Spleen (tissue), 11 donors: ENCODE measurements at regions not wholly inside any gene's neighbourhood (a gene's known extent, or its start where the extent isn't known, plus 50 kb on each side); places are given as distances from the start of the nearest gene placed in this dataset.

Source experiments
- DNase-seq: peaks from one replicate; pipeline ENCODE4 v3.0.0-alpha.2; 2020
- H3K27ac ChIP-seq, 8 donors: fragments of 200-600 bp; sonication (generic) in 7 of 8; 1 replicate in 4 of 8; 2 replicates in 4 of 8; pipeline versions ENCODE4 v1.5.0 to v1.8.0; 2016 to 2021; ENCODE audit warnings: inconsistent platforms in 4 of 8, mild to moderate bottlenecking in 4 of 8, moderate library complexity in 1 of 8
- H3K27me3 ChIP-seq, 7 donors: fragments of 200-600 bp; sonication (generic) in 6 of 7; replicated peaks in 1 of 7; 1 replicate in 4 of 7; 2 replicates in 3 of 7; pipeline versions ENCODE4 v1.5.0 to v1.8.0; 2016 to 2021; ENCODE audit warnings: inconsistent platforms in 3 of 7, mild to moderate bottlenecking in 1 of 7
- H3K36me3 ChIP-seq, 6 donors: fragments of 200-600 bp; sonication (generic) in 5 of 6; 1 replicate in 4 of 6; 2 replicates in 2 of 6; pipeline versions ENCODE4 v1.5.0 to v1.8.0; 2016 to 2021; ENCODE audit warnings: inconsistent platforms in 2 of 6
- H3K4me1 ChIP-seq, 6 donors: fragments of 200-600 bp; sonication (generic) in 5 of 6; 1 replicate in 3 of 6; 2 replicates in 3 of 6; pipeline versions ENCODE4 v1.5.0 to v1.8.0; 2016 to 2021; ENCODE audit warnings: inconsistent platforms in 3 of 6
- H3K4me3 ChIP-seq, 8 donors: fragments of 200-600 bp; sonication (generic) in 7 of 8; 1 replicate in 4 of 8; 2 replicates in 4 of 8; pipeline versions ENCODE4 v1.5.0 to v1.8.0; 2016 to 2021; ENCODE audit warnings: inconsistent platforms in 4 of 8, mild to moderate bottlenecking in 4 of 8, moderate library complexity in 2 of 8
- H3K9me3 ChIP-seq, 8 donors: fragments of 200-600 bp; sonication (generic) in 7 of 8; 1 replicate in 4 of 8; 2 replicates in 4 of 8; pipeline versions ENCODE4 v1.5.0 to v1.8.0; 2016 to 2021; ENCODE audit warnings: inconsistent platforms in 4 of 8
- POLR2A ChIP-seq, 3 donors: fragments of 450-650 bp; IDR thresholded peaks; one replicate each; pipeline ENCODE4 v1.5.1; 2017; ENCODE audit warnings: antibody characterized with exemption in 3 of 3, mild to moderate bottlenecking in 1 of 3
- POLR2AphosphoS5 ChIP-seq, 3 donors: sonication (generic); formaldehyde crosslinking; IDR thresholded peaks; one replicate each; pipeline ENCODE4 v1.5.1; 2017; ENCODE audit warnings: antibody characterized with exemption in 3 of 3
- WGBS, 5 donors: extraction: QIAGEN DNeasy Blood & Tissue Kit in 3 of 5; methylation state at CpG; one replicate each; pipeline versions ENCODE4 v1.1.5 to v1.1.7; 2013 to 2018; 5-methylcytosine and 5-hydroxymethylcytosine counted together
- intact Hi-C: fragments of 100-400 bp; cut with DNase I; formaldehyde crosslinking; loops from one replicate; pipeline ENCODE4 v1.15.0; 2023; ENCODE audit warnings: low total_unique reads
- TF ChIP-seq, protein P1 (sequence below), 11 experiments: fragments of 200-600 bp in 7 of 11; fragments of 450-650 bp in 4 of 11; sonication (generic) in 4 of 11; IDR thresholded peaks in 8 of 11; conservative IDR thresholded peaks in 3 of 11; 1 replicate in 7 of 11; 2 replicates in 4 of 11; pipeline versions ENCODE4 v1.4.0 to v1.8.0; 2016 to 2021; ENCODE audit warnings: antibody characterized with exemption in 11 of 11, inconsistent platforms in 4 of 11, mild to moderate bottlenecking in 1 of 11
- donor health status: healthy with polysubstance abuse.
- donor health status: DM: no; HTN: no; CAD: no; lungs with moderate emphysema.
- donor health status: DM: no; HTN: no; CAD: no.
- donor health status: Bipolar disorder and iron deficiency.
- donor health status: healthy.
- donor health status: DM: no; HTN: no; CAD: no.
- donor health status: DM: yes; HTN: yes; CAD: no.

DNA sequence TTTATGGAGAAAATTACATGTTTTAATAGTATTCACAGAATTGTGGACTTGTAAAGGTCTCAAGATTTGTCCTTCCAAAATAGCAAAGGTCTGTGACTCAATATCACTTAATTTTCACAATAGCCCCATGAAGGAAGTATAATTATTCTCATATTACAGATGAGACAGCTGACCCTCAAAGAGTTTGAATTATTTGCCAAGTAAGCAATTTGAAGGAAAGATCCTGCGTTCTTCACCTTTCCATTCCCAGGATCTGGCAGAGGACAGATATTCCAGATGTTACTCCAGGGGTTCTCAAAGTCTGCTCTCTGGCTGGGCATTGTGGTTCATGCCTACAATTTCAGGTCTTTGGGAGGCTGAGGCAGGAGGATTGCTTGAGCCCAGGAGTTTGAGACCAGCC, 559.4 kb upstream of the AUTS2 start:
- Histone ChIP-seq H3K4me1 (no peaks in the 10 kb centered on the region), H3K27me3 (no peaks in the 10 kb centered on the region), H3K27ac (no peak overlapping the region), H3K9me3 (peaks cover 2 to 34% (median 22%) of the 10 kb centered on the region in 8 donors), H3K4me3 (no peak overlapping the region), H3K36me3 (no peaks in the 10 kb centered on the region)
- 68 to 86% (median 81%) methylated on average over 1 of the region's 1 CpG for WGBS, 5 donors
- TF ChIP-seq, protein P1, sequence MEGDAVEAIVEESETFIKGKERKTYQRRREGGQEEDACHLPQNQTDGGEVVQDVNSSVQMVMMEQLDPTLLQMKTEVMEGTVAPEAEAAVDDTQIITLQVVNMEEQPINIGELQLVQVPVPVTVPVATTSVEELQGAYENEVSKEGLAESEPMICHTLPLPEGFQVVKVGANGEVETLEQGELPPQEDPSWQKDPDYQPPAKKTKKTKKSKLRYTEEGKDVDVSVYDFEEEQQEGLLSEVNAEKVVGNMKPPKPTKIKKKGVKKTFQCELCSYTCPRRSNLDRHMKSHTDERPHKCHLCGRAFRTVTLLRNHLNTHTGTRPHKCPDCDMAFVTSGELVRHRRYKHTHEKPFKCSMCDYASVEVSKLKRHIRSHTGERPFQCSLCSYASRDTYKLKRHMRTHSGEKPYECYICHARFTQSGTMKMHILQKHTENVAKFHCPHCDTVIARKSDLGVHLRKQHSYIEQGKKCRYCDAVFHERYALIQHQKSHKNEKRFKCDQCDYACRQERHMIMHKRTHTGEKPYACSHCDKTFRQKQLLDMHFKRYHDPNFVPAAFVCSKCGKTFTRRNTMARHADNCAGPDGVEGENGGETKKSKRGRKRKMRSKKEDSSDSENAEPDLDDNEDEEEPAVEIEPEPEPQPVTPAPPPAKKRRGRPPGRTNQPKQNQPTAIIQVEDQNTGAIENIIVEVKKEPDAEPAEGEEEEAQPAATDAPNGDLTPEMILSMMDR (IDR thresholded peaks at IDR 0.05 in 8 of 11, conservative IDR thresholded peaks at IDR 0.05 in 3 of 11): no peak
- TF ChIP-seq POLR2AphosphoS5 (IDR thresholded peaks at IDR 0.05) (no peak), POLR2A (IDR thresholded peaks at IDR 0.05) (no peak)
- no peak for DNase-seq
- intact Hi-C loops: no loop called here

DNA sequence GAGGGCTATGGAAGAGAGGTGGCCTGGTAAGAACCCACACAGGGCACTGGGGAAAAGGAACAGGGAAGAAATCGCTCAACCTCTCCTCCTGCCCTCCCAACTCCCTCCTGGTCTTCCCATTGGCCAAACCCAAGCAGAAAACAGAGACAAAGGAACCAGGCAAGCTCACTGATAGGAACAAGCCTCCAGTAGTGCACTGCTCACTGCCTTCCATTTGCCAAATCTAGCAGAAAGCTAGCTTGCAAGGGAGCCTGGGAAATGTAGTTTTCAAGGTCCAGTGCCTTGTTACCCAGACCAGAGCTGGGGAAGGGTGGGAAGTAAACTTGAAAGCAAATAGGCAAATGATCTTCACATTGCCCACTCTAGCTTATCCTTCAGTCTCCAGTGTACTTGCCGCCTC, 556.1 kb upstream of the AUTS2 start:
- H3K4me1 ChIP-seq: no peaks in the 10 kb centered on the region
- intact Hi-C loops: no loop called here
- H3K4me3 ChIP-seq: no peak overlapping the region
- no peaks in the 10 kb centered on the region for H3K36me3 ChIP-seq
- H3K27me3 ChIP-seq: no peaks in the 10 kb centered on the region
- WGBS, 5 donors: 81 to 91% (median 89%) methylated on average over 2 of the region's 2 CpGs
- H3K27ac ChIP-seq: no peak overlapping the region
- H3K9me3 ChIP-seq: peaks cover 6 to 56% (median 39%) of the 10 kb centered on the region in 8 donors
- no peak for DNase-seq
- TF ChIP-seq POLR2AphosphoS5 (IDR thresholded peaks at IDR 0.05): no peak
- TF ChIP-seq POLR2A (IDR thresholded peaks at IDR 0.05): no peak
- TF ChIP-seq, protein P1 (IDR thresholded peaks at IDR 0.05 in 8 of 11, conservative IDR thresholded peaks at IDR 0.05 in 3 of 11): no peak

DNA sequence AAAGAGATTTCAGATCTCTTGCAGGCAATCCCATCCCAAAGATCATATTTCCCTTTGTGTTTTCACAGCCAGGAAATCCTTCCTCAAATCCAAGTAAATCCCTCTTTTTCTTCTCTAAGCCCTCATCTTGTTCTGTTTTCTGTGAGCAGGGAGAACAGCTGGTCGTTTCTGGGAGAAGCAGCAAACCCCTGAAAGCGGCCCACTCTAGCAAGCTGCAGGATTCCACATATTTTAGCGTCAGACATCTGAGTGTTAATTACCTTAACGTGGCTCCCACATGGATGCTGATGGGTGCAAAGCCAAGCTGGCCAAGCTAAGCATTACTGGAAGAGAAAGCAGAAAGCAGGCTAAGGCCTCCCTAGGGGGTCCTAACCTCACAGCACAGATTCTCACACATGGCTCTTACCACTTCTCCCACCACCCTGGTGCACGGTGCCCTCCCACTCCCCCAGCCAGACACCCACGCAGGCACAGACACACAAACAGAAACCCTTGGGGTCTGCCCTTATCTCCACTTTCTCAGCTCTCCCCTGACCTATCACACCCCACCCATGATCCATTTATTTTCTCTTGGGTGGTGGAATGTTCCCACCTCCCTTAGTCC, 551.0 kb upstream of the AUTS2 start:
- intact Hi-C loops: no loop called here
- no peak overlapping the region for H3K27ac ChIP-seq
- H3K4me3 ChIP-seq: no peak overlapping the region
- no peaks in the 10 kb centered on the region for H3K36me3 ChIP-seq
- TF ChIP-seq POLR2A (IDR thresholded peaks at IDR 0.05) (no peak), POLR2AphosphoS5 (IDR thresholded peaks at IDR 0.05) (no peak)
- TF ChIP-seq, protein P1 (IDR thresholded peaks at IDR 0.05 in 8 of 11, conservative IDR thresholded peaks at IDR 0.05 in 3 of 11): no peak
- no peak for DNase-seq
- H3K4me1 ChIP-seq: no peaks in the 10 kb centered on the region
- H3K27me3 ChIP-seq: no peaks in the 10 kb centered on the region
- WGBS, 5 donors: 37 to 58% (median 46%) methylated on average over 6 of the region's 6 CpGs
- peaks cover 6 to 51% (median 36%) of the 10 kb centered on the region in 8 donors for H3K9me3 ChIP-seq

DNA sequence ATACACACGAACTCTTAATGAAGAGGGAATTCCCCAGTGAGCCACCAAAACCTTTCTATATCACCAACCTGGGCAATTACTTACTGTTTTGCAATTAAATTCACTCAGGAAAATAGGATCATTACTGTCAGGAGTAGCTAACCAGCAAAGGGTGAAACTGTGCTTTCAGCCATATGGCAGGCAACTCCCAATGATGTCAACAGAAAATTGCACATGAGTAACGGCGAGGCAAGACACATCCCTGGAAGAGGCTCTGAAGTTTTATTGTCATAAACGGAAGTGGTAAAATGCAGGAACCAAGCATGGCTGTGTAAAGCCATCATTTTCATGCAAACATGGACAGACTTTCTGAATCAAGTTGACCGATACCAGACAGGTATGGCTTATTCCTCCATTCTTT, 548.9 kb upstream of the AUTS2 start:
- 63 to 80% (median 74%) methylated on average over 5 of the region's 5 CpGs for WGBS, 5 donors
- H3K27ac ChIP-seq: no peak overlapping the region
- TF ChIP-seq POLR2A (IDR thresholded peaks at IDR 0.05): no peak
- H3K4me1 ChIP-seq: no peaks in the 10 kb centered on the region
- no peaks in the 10 kb centered on the region for H3K27me3 ChIP-seq
- DNase-seq: no peak
- no peaks in the 10 kb centered on the region for H3K36me3 ChIP-seq
- intact Hi-C loops: no loop called here
- H3K9me3 ChIP-seq: peaks cover 1 to 46% (median 16%) of the 10 kb centered on the region in 8 donors
- H3K4me3 ChIP-seq: no peak overlapping the region

DNA sequence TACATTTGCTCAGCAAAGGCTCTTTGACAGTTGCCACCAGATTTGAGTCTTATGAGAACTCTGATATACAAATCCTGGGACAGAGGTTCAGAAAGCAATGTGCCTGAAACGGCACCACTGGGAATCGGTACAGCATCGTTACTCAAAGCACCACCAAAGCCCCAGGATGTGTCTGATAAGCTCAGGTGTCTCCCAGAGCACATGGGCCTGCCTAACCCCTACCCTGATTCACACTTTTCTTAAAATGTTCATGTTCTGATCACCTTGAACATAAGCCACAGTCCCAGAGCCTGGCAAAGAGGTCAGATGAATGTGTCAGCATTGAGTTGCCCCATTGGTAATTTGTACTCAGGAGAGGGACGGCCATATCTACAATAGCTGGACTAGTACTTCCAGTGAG, 545.8 kb upstream of the AUTS2 start:
- Histone ChIP-seq H3K27me3 (no peaks in the 10 kb centered on the region), H3K9me3 (peaks cover 0 to 46% (median 0%) of the 10 kb centered on the region in 8 donors), H3K36me3 (no peaks in the 10 kb centered on the region), H3K27ac (no peak overlapping the region), H3K4me1 (no peaks in the 10 kb centered on the region), H3K4me3 (no peak overlapping the region)
- TF ChIP-seq, protein P1 (IDR thresholded peaks at IDR 0.05 in 8 of 11, conservative IDR thresholded peaks at IDR 0.05 in 3 of 11): no peak
- no peak for TF ChIP-seq POLR2A (IDR thresholded peaks at IDR 0.05)
- no peak for TF ChIP-seq POLR2AphosphoS5 (IDR thresholded peaks at IDR 0.05)
- 76 to 96% (median 92%) methylated on average over 4 of the region's 4 CpGs for WGBS, 5 donors
- intact Hi-C loops: no loop called here
- DNase-seq: no peak
